ENCODE measurements at regions not wholly inside any gene's neighbourhood (a gene's known extent, or its start where the extent isn't known, plus 50 kb on each side); places are given as distances from the start of the nearest gene placed in this dataset.

DNA sequence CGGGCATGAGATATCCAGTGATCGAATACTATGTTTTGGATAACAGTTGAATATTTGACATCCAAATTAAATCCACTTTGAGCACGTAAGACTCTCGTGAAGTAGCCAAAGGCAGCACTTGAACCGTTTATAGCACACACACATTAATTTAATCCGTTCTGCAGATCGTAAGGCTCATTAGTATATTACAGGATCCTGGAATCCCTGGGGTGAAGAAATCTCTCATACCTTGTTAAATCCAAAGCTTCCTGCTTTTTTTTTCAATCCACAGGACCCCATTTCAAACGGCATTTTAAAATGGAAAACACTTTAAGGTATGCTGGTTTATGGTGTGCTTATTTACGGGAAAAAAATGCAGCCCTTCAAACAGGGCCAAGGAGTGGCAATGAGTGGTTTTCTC lies 158.4 kb upstream of the ADARB2 start:
- WGBS, 4 donors = 74 to 84% (median 77%) methylated on average over 9 of the region's 9 CpGs
- H3K4me1 ChIP-seq = no peaks in the 10 kb centered on the region
- TF ChIP-seq, protein P1, sequence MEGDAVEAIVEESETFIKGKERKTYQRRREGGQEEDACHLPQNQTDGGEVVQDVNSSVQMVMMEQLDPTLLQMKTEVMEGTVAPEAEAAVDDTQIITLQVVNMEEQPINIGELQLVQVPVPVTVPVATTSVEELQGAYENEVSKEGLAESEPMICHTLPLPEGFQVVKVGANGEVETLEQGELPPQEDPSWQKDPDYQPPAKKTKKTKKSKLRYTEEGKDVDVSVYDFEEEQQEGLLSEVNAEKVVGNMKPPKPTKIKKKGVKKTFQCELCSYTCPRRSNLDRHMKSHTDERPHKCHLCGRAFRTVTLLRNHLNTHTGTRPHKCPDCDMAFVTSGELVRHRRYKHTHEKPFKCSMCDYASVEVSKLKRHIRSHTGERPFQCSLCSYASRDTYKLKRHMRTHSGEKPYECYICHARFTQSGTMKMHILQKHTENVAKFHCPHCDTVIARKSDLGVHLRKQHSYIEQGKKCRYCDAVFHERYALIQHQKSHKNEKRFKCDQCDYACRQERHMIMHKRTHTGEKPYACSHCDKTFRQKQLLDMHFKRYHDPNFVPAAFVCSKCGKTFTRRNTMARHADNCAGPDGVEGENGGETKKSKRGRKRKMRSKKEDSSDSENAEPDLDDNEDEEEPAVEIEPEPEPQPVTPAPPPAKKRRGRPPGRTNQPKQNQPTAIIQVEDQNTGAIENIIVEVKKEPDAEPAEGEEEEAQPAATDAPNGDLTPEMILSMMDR (IDR thresholded peaks at IDR 0.05) = no peak
- TF ChIP-seq POLR2A (IDR thresholded peaks at IDR 0.05) = no peak
- intact Hi-C loops (cut with DNase I) = loop anchor here in 1 of 10 donors (2.0 kb wide), 1 partner anchor 59 kb away; no protein-coding TSS in a partner anchor
- H3K4me3 ChIP-seq = no peak overlapping the region
- H3K9me3 ChIP-seq = peaks cover 0 to 6% (median 0%) of the 10 kb centered on the region in 12 donors
- peak overlapping the region in 6 of 12 donors; percentile 17 to 52 (median 27) for H3K27ac ChIP-seq
- no peak for ATAC-seq
- no peak for DNase-seq
- H3K27me3 ChIP-seq = no peaks in the 10 kb centered on the region
- H3K36me3 ChIP-seq = no peaks in the 10 kb centered on the region

DNA sequence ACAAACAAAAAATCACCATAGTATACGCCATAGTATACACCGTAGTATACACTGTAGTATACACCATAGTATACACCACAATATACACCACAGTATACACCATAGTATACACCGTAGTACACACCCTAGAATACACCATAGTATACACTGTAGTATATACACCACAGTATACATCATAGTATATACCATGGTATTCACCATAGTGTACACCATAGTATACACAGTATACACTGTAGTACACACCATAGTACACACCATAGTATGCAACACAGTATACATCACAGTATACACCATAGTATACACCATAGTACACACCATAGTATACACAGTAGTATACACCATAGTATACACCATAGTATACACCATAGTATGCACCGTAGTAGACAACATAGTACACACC lies 157.6 kb upstream of the ADARB2 start:
- Histone ChIP-seq H3K27ac (peak overlapping the region in 2 of 12 donors; percentile 34 to 52), H3K9me3 (peaks cover 0 to under 1% (median 0%) of the 10 kb centered on the region in 12 donors), H3K4me3 (no peak overlapping the region), H3K4me1 (no peaks in the 10 kb centered on the region), H3K27me3 (no peaks in the 10 kb centered on the region), H3K36me3 (no peaks in the 10 kb centered on the region)
- no peak for ATAC-seq
- no peak for DNase-seq
- TF ChIP-seq, protein P1 (IDR thresholded peaks at IDR 0.05) = no peak
- no peak for TF ChIP-seq POLR2A (IDR thresholded peaks at IDR 0.05)
- intact Hi-C loops (cut with DNase I) = no loop called here
- WGBS, 4 donors = 90 to 97% (median 95%) methylated on average over 4 of the region's 4 CpGs

DNA sequence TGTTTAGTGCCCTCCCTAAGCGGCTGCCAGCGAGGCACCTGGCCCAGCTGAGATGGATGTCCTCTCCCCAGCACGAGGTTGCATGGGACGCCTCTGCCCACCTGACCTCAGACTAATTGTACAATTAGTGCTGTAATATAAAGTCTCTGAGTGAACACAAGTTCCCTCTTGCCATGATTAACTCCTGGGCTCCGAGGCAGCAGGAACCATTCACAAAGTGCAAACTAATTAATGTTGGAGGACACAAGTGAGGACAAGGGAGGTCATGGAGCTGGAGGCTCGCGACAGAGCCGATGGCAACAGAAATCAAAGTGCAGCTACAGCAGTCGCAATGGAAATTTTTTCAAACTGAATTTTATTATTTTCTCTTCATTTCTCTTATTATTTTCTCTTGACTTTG lies 156.6 kb upstream of the ADARB2 start:
- intact Hi-C loops (cut with DNase I) = no loop called here
- H3K4me3 ChIP-seq = no peak overlapping the region
- no peaks in the 10 kb centered on the region for H3K27me3 ChIP-seq
- TF ChIP-seq, protein P1 (IDR thresholded peaks at IDR 0.05) = no peak
- no peak for TF ChIP-seq POLR2A (IDR thresholded peaks at IDR 0.05)
- no peaks in the 10 kb centered on the region for H3K4me1 ChIP-seq
- no peaks in the 10 kb centered on the region for H3K9me3 ChIP-seq
- ATAC-seq (no peak), DNase-seq (no peak)
- H3K36me3 ChIP-seq = no peaks in the 10 kb centered on the region
- no peak overlapping the region for H3K27ac ChIP-seq
- WGBS, 4 donors = 77 to 86% (median 80%) methylated on average over 9 of the region's 9 CpGs

DNA sequence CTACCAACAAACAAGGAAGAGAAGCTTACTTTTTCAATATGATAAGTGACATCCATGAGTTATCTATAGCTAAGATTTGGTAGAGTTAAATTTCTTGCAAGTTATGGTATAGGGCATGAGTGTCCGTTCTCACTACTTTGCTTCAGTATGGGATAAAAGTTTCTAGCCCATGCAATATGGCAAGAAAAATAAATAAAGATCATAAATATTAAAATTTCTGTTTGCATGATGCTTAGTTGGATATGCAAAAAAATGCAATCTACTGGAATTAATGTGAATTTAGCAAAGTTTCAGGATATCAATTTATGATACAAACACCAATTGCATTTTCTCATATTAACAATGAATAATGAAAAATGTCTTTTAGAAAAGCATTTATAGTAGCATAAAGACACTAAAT lies 148.7 kb upstream of the ADARB2 start:
- H3K4me3 ChIP-seq = no peak overlapping the region
- H3K9me3 ChIP-seq = peaks cover 0 to 24% (median 7%) of the 10 kb centered on the region in 12 donors
- TF ChIP-seq POLR2A (IDR thresholded peaks at IDR 0.05) = no peak
- ATAC-seq (no peak), DNase-seq (no peak)
- H3K4me1 ChIP-seq = no peaks in the 10 kb centered on the region
- no peak overlapping the region for H3K27ac ChIP-seq
- intact Hi-C loops (cut with DNase I) = no loop called here
- no peaks in the 10 kb centered on the region for H3K36me3 ChIP-seq
- no peaks in the 10 kb centered on the region for H3K27me3 ChIP-seq
- 64 to 78% (median 71%) methylated on average over 1 of the region's 1 CpG for WGBS, 4 donors

DNA sequence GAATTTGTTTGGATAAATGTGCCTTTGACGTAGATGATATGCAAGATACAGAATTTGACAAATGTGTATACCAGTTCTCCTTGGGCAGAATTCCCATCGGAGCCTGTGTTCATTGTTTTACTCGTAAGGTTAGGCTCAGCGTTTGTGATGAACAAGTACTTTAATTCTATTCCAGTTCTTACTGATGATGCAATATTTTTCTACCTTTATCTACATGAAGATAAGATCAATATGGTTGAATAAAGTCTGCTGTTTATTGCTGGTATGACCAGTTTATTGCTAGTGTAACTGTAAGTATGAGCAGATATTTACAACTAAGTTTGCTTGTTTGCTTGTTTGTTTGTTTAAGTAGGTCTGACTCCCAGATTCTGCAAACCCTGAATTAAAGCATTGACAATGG lies 145.4 kb upstream of the ADARB2 start:
- ATAC-seq (no peak), DNase-seq (no peak)
- intact Hi-C loops (cut with DNase I) = no loop called here
- H3K4me3 ChIP-seq = no peak overlapping the region
- 78 to 88% (median 85%) methylated on average over 4 of the region's 4 CpGs for WGBS, 4 donors
- no peaks in the 10 kb centered on the region for H3K36me3 ChIP-seq
- peaks cover 0 to 10% (median 0%) of the 10 kb centered on the region in 9 donors for H3K27me3 ChIP-seq
- no peak overlapping the region for H3K27ac ChIP-seq
- H3K4me1 ChIP-seq = no peaks in the 10 kb centered on the region
- TF ChIP-seq, protein P1 (IDR thresholded peaks at IDR 0.05) = no peak
- TF ChIP-seq POLR2A (IDR thresholded peaks at IDR 0.05) = no peak
- peaks cover 0 to 24% (median 7%) of the 10 kb centered on the region in 12 donors for H3K9me3 ChIP-seq
